Choroid plexus epithelial cell (primary cell): ENCODE measurements at regions not wholly inside any gene's neighbourhood (a gene's known extent, or its start where the extent isn't known, plus 50 kb on each side); places are given as distances from the start of the nearest gene placed in this dataset.

Experiments
- DNase-seq: peaks from one replicate; pipeline ENCODE4 v3.0.0-alpha.2; 2010; ENCODE audit warnings: low read depth
- H3K4me3 ChIP-seq: 2 replicates; pipeline ENCODE4 v1.5.1; 2011; ENCODE audit warnings: low read depth, mild to moderate bottlenecking, control low read depth, low read length, moderate library complexity
- CTCF ChIP-seq: conservative IDR thresholded peaks from 2 replicates; pipeline ENCODE4 v1.5.1; 2011; ENCODE audit warnings: low read depth, mild to moderate bottlenecking, control low read depth, inconsistent platforms, low read length, moderate library complexity

- no peak overlapping the region for H3K4me3 ChIP-seq
- no peak for TF ChIP-seq CTCF
- DNase-seq, result no peak
Measured at GRCh38 chr17:72445055-72445991, 324.5 kb downstream of the SOX9 start.

- no peak for TF ChIP-seq CTCF
- no peak for DNase-seq
- H3K4me3 ChIP-seq, result no peak overlapping the region
Measured at GRCh38 chr17:72446118-72446517, 325.3 kb downstream of the SOX9 start.

- no peak overlapping the region for H3K4me3 ChIP-seq
- no peak for TF ChIP-seq CTCF
- peak; percentile 39 for DNase-seq
Measured at GRCh38 chr17:72446525-72447250, 325.9 kb downstream of the SOX9 start.

- no peak overlapping the region for H3K4me3 ChIP-seq
- no peak for DNase-seq
- TF ChIP-seq CTCF, result no peak
Measured at GRCh38 chr17:72447251-72447640, 326.4 kb downstream of the SOX9 start.

GRCh38 chr17:72448019-72448418 lies 327.2 kb downstream of the SOX9 start:
- H3K4me3 ChIP-seq, result no peak overlapping the region
- no peak for DNase-seq
- TF ChIP-seq CTCF, result no peak

GRCh38 chr17:72452286-72453173 lies 331.7 kb downstream of the SOX9 start:
- no peak for TF ChIP-seq CTCF
- no peak overlapping the region for H3K4me3 ChIP-seq
- no peak for DNase-seq
